Skeletal muscle cell (primary cell): ENCODE measurements at regions not wholly inside any gene's neighbourhood (a gene's known extent, or its start where the extent isn't known, plus 50 kb on each side); places are given as distances from the start of the nearest gene placed in this dataset.

Source experiments
- DNase-seq: peaks from one replicate; pipeline ENCODE4 v3.0.0-alpha.2; 2010; ENCODE audit warnings: low read depth
- H3K4me3 ChIP-seq: 2 replicates; pipeline ENCODE4 v1.5.1; 2011; ENCODE audit warnings: low read depth, mild to moderate bottlenecking, control low read depth, low read length, moderate library complexity

DNA sequence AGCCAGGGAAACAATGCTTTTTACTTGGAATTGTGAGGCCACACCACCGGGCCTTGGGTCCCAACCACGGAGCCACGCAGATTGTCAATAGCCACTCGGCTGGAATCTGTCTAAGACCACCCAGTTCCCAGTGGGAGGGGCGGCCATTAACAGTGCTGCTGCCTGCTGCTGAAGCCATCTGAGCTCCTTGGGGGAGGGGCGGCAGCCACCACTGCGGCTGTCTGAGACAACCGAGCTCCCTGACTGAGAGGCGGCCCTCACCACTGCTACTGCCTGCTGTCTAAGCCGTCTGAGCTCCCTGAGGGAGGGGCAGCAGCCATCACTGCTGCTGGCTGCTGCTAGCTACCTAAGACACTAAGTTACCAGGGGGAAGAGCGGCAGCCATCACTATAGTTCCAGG is 64.3 kb downstream of the DMRTA2 start:
- DNase-seq, result no peak
- H3K4me3 ChIP-seq, result no peak overlapping the region

DNA sequence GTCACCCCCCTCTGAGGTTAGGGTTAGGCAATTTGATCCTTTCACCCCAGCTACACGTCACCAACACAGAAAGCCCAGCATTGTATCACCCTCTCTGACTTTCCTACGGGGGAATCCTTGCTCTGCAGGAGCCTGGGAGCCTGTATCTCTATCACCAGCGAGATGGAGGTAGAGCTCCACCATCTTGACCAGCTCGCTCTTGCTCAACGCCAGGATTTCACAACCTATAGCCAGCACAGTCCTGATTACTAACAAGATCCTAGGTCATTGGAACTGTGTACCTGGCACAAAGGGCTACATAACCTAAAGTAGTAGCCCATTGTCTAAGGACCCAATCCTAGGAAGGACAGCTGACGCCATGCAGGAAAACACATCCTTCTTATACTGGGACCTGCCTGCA is 66.1 kb downstream of the DMRTA2 start:
- no peak for DNase-seq

DNA sequence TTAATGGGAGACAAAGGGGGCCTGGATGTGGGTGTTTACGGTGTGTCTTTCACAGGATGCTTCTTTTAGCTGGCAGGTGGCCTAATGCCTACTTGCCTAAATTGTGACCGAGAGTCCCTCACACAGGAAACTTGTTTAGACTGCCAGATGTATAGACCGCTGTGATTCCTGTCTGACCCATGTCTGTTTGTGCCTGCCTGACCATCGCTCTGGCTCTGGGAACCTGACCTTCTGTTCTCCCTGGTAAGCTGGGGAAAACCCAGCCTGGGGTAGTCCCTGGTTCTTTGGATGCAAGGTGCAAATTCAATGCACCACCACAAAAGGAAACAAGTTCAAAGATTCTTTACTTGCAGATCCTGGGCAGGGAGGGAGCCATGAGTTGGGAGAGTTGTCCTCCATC is 68.4 kb downstream of the DMRTA2 start:
- DNase-seq, result no peak

More for the DNA sequence above, 66.1 kb downstream of the DMRTA2 start:
- H3K4me3 ChIP-seq, result no peak overlapping the region

DNA sequence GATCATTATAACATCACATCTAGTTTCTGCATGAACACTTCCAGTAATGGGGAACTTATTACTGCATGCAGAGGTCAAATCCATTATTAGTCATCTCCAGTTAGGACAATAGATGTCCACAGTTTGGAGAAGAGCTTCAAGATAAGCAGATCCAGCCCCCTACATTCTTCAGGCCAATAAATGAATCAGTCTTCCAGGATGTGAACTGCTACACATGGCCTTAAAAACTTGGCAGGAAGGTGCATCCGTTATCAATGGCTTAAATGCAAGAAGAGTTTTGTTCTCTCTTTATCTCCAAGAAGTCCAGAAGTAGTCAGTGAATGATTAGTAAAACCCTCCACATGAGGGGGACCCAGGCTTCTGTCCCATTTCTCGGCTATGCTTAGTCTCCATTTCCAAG is 70.8 kb downstream of the DMRTA2 start:
- H3K4me3 ChIP-seq, result no peak overlapping the region
- no peak for DNase-seq

More for the DNA sequence above, 68.4 kb downstream of the DMRTA2 start:
- no peak overlapping the region for H3K4me3 ChIP-seq

GRCh38 chr1:50350868-50351267 is 72.4 kb downstream of the DMRTA2 start:
- DNase-seq, result no peak
- no peak overlapping the region for H3K4me3 ChIP-seq

GRCh38 chr1:50350421-50350820 is 72.8 kb downstream of the DMRTA2 start:
- no peak overlapping the region for H3K4me3 ChIP-seq

GRCh38 chr1:50349242-50349565 is 74.0 kb downstream of the DMRTA2 start:
- no peak overlapping the region for H3K4me3 ChIP-seq
- DNase-seq, result no peak

More at GRCh38 chr1:50350421-50350820, 72.8 kb downstream of the DMRTA2 start:
- no peak for DNase-seq

DNA sequence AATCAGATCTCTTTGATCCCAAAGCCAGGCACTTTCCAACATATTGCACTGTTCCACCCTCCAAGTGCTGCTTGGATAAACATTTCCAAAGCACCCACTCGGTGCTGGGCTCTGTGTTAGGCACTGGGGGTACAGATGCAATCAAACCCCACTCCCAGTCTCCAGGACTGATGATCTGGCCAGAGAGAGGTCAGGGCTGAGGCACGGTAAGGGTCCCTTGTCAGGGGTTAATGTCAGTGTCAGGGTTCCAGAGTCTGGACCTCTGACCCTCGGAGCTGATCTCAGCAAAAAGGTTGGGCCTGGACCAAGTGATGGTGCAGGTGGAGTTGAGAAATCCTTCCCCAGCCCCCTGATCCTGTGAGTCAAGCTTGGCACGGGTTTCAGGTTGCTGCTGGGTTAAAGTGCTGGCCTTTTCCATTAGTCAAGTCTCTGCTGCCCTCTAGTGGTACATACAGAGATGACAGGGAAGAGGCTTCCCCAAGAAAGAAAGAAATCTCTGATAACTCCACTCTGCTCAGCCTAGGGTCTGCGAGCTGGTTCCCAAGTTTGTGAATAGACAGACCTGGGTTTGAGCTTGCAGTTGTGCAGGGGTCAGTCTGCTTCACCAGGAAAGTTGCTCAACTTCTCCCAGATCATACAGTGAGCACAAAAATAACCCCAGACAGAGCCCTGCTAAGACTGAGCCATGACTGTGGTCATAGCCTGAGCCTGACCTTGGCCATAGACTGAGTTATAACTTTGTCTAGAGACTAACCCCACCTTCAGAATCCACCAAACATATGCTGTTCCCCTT is 74.6 kb downstream of the DMRTA2 start:
- H3K4me3 ChIP-seq, result no peak overlapping the region
- DNase-seq, result peak; percentile 37

DNA sequence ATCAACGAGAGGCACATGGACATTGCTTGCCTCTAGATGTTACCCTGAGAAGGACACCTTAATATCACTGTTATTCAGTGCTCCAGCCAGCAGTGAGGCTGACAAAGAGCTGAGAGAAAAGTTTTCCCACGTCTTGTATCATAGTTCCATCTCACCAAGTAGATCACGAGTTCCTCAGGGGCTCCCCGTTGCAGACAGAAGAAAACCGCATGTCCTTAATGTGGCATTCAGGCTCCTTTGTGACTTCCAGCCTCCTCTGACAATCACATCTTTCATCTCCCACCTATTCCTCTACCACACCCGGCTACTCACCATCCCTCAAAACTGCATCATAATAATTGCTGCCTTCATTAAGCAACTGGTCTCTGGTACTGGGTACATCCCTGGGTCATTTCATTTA is 75.3 kb downstream of the DMRTA2 start:
- no peak for DNase-seq
- H3K4me3 ChIP-seq, result no peak overlapping the region

GRCh38 chr1:50346621-50347020 is 76.6 kb downstream of the DMRTA2 start:
- no peak for DNase-seq
- no peak overlapping the region for H3K4me3 ChIP-seq

GRCh38 chr1:50343323-50343722 is 79.9 kb downstream of the DMRTA2 start:
- H3K4me3 ChIP-seq, result no peak overlapping the region
- no peak for DNase-seq

GRCh38 chr1:50342525-50342924 is 80.7 kb downstream of the DMRTA2 start:
- DNase-seq, result no peak
- H3K4me3 ChIP-seq, result no peak overlapping the region

GRCh38 chr1:50335036-50335435 is 88.2 kb downstream of the DMRTA2 start:
- DNase-seq, result no peak

GRCh38 chr1:50333595-50333974 is 89.7 kb downstream of the DMRTA2 start:
- H3K4me3 ChIP-seq, result peak overlapping the region; percentile 56
- DNase-seq, result no peak

More at GRCh38 chr1:50335036-50335435, 88.2 kb downstream of the DMRTA2 start:
- H3K4me3 ChIP-seq, result no peak overlapping the region

DNA sequence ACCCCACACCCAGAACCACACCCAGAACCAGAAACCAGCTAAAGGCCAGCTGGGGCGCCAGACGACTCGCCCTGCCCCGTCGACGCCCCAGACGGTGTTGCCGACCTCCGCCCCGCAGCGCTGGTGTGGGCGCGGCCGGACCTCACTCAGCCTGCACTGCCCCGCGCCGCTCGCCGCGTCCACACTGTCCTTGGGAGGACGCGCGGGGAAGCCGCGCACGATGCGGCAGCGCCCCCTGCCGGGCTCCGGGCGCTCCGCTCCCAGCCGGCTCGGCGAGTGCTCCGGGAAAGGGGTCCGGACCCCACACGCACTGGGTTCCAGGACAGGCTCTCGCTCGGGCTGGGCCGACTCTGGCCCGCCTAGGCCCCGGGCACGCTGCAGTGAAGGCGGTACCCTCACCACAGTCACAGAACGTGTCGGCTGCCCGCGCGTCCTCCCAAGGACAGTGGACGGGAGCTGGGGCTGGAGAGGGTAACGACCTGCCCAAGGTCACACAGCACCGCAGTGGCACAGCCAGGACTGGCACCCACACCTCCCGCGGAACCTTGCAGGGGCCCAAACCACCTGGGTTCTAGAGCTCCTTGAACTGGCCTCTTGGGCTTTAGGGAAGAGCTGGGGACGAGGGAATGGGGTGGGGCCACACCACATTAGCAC is 90.2 kb downstream of the DMRTA2 start:
- DNase-seq, result peak; percentile 4
- H3K4me3 ChIP-seq, result peak overlapping the region; percentile 56

GRCh38 chr1:50329332-50329932 is 93.8 kb downstream of the DMRTA2 start:
- H3K4me3 ChIP-seq, result no peak overlapping the region
- DNase-seq, result no peak

- DNase-seq, result no peak
Measured at GRCh38 chr1:50328552-50328951, 94.7 kb downstream of the DMRTA2 start.

DNA sequence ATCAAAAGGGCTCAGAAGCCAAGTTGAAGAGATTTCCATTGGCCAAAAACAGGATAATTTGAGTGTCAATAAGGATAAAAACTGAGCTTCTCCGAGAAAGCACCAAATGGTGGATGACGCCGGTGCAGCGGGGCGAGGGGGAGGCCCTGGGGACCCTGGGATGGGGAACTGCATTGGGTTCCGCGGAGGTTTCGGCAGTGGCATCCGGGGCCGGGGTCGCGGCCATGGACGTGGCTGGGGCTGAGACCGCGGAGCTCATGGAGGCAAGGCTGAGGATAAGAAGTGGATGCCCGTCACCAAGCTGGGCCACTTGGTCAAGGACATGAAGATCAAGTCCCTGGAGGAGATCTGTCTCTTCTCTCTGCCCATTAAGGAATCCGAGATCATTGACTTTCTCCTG is 97.2 kb downstream of the DMRTA2 start:
- DNase-seq, result no peak
- no peak overlapping the region for H3K4me3 ChIP-seq

More at GRCh38 chr1:50328552-50328951, 94.7 kb downstream of the DMRTA2 start:
- H3K4me3 ChIP-seq, result no peak overlapping the region

DNA sequence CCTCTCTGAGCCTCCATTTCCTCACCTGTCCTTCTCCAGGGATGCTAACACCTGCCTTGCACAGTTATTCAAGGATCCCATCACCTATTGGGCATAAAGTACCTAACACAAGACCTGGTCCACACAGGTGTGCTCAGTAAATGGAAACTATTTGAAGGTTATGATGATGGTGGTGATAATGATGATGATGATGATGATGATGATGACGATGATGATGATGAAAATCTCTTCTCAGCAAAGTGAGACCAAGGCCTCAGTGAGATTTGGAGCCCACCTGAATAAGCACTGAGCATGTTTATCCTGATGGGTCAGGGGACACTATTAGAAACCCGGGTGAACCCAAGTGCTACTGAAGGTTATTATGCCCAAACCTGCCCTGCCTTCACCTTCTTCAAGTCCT is 100.7 kb downstream of the DMRTA2 start:
- no peak overlapping the region for H3K4me3 ChIP-seq
- DNase-seq, result no peak

- no peak for DNase-seq
- no peak overlapping the region for H3K4me3 ChIP-seq
Measured at GRCh38 chr1:50318428-50318827, 104.8 kb downstream of the DMRTA2 start.

DNA sequence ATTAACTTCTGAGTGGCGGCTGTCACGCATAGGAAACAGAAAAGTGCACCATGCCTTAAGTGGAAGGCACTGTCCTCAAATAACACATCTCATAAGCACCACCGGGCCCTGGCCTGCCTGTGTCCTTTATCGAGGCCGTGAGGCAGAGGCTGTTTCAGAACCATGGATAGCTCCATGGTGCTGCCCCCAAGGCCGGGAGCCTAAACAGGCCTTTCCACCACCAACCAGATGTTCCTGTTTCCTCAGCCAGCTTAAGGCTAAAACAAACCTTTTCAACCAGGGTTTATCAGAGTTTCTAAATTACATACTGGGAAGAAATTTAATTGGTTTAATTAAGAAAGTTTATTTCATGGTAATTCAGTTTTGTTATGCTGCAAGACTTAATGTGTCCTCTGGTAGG is 114.4 kb downstream of the DMRTA2 start:
- H3K4me3 ChIP-seq, result no peak overlapping the region
- DNase-seq, result no peak
